Epithelial cell of proximal tubule (primary cell): ENCODE measurements at regions not wholly inside any gene's neighbourhood (a gene's known extent, or its start where the extent isn't known, plus 50 kb on each side); places are given as distances from the start of the nearest gene placed in this dataset.

Source experiments
- DNase-seq: peaks from one replicate; pipeline ENCODE4 v3.0.0-alpha.2; 2011; ENCODE audit warnings: low read depth
- H3K4me3 ChIP-seq: 2 replicates; pipeline ENCODE4 v1.5.1; 2011; ENCODE audit warnings: low read depth, mild to moderate bottlenecking, low read length
- TF ChIP-seq, protein P1 (sequence below): conservative IDR thresholded peaks from 2 replicates; pipeline ENCODE4 v1.5.1; 2012; ENCODE audit warnings: low read depth, mild to moderate bottlenecking, low read length

DNA sequence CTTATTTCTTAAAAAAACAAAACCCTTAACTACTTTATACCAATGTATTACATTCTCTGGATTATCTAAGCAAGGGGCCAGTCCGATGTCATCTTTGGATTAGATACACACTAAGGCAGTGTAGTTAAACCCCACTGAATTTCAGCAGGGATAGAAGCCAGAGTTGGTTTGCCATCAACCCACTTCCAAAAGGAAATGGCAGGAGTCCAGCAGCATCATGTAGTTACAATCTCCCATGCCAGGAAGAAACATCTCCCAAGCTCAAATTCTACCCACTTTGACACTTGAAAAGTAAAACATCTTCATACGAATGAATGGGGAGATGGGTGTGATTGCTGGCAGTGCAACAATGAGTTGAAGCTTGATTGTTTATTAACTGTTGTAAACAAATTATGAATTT is 203.5 kb upstream of the PLXNC1 start:
- no peak for DNase-seq
- TF ChIP-seq, protein P1, sequence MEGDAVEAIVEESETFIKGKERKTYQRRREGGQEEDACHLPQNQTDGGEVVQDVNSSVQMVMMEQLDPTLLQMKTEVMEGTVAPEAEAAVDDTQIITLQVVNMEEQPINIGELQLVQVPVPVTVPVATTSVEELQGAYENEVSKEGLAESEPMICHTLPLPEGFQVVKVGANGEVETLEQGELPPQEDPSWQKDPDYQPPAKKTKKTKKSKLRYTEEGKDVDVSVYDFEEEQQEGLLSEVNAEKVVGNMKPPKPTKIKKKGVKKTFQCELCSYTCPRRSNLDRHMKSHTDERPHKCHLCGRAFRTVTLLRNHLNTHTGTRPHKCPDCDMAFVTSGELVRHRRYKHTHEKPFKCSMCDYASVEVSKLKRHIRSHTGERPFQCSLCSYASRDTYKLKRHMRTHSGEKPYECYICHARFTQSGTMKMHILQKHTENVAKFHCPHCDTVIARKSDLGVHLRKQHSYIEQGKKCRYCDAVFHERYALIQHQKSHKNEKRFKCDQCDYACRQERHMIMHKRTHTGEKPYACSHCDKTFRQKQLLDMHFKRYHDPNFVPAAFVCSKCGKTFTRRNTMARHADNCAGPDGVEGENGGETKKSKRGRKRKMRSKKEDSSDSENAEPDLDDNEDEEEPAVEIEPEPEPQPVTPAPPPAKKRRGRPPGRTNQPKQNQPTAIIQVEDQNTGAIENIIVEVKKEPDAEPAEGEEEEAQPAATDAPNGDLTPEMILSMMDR, result no peak
- no peak overlapping the region for H3K4me3 ChIP-seq

DNA sequence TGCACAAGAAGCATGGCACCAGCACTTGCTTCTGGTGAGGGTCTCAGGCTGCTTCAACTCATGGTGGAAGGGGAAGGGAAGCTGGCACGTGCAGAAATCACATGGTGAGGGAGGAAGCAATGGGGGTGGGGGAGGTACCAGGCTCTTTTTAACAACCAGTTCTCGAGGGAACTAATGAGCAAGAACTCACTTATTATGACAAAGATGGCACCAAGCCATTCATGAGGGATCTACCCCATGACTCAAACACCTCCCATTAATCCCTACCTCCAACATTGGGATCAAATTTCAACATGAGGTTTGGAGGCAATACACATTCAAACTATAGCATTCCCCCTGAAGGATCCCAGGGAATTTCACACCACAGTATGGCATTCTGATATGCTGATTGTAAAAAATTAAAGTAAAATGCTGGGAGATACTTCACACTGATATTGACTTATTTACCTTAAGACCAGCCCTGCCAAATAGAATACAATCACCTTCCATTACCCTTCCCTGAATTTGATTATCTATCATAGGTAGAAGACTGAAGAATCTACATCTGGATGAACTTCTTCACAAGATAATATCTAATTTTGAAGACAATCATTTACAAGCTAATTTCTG is 201.7 kb upstream of the PLXNC1 start:
- no peak for DNase-seq
- no peak overlapping the region for H3K4me3 ChIP-seq
- TF ChIP-seq, protein P1, result no peak

DNA sequence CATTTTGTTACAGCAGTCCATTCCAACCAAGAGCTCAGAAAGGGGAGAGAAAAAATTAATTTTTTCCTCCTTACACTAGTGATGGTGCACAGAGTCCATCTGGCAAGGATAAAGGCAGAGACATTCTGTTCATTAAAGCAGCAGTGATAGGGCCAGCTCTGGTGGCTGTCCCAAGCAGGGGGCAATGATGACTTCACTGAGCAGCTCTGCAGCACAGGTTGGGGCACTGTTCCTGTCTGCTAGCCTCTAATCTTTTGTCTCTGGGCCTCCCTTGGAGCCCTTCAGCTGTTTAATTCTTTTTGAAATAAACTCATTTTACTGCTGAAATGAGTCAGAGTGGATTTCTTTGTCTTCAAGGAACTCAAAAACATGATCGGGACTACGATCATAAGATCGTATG is 200.9 kb upstream of the PLXNC1 start:
- H3K4me3 ChIP-seq, result no peak overlapping the region
- DNase-seq, result no peak
- TF ChIP-seq, protein P1, result no peak

DNA sequence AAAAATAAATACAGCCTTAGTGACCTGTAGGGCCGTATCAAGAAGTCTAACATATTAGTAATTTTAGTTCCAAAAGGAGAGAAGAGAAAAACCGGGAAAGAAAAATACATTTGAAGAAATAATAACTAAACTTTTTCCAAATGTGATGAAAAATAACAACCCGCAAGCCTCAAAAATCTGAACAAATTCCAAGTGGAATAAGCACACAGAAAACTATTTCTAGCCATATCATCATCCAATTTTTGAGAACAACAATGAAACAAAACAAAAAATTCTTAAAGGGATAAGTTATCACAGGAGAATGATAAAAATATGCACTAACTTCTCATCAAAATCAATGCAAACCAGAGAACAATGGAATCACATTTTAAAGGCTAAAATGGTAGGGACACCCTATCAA is 198.1 kb upstream of the PLXNC1 start:
- DNase-seq, result no peak
- TF ChIP-seq, protein P1, result no peak

DNA sequence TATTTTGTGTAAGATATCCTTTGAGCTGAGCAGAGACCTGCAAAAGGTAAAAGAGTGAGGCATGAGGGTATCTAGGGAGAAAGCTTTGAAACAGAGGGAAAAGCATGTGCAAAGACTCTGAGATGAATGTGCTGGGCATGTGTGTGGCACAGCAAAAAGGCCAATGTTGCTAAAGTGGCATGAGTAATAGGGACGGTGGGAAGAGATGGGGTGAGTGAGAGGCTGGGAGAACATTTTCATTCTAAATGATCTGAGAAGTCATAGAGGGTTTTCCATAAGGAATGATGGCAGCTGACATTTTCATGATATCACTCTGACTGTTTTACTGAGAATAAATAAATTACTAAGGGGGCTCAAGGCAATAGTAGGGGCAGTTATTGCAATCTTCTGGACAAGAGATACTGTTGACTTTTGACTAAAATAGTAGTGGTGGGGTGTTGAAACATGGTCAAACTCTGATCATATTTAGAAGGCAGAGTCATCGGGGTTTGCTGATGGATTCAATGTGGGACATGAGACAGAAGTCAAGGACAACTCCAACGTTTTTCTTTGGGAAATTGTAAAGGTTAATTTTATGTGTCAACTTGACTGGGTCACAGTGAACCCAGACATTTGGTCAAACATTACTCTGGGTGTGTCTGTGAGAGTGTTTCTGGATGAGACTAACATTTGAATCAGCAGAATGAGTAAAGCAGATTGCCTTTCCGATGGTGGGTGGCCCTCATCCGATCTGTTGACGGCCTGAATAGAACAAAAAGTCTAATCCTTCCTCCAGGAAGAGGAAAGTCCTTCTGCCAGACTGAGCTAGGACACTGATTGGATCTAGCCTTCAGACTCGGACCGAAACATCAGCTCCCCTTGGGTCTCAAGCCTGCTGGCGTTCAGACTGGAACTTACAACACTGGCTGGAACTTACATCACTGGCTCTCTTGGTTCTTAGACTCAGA is 193.9 kb upstream of the PLXNC1 start:
- no peak for DNase-seq
- TF ChIP-seq, protein P1, result no peak

More for the DNA sequence above, 198.1 kb upstream of the PLXNC1 start:
- no peak overlapping the region for H3K4me3 ChIP-seq

DNA sequence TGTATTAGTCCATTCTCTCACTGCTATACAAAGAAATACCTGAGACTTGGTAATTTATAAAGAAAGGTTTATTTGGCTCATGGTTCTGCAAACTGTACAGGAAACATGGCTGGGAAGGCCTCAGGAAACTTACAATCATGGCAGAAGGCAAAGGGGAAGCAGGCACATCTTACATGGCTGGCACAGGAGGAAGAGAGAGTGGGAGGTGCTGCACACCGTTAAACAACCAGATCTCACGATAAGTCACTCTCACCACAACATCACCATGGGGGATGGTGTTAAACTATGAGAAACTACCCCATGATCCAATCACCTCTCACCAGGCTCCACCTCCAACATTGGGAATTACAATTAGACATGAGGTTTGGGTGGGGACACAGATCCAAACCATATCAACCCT is 191.8 kb upstream of the PLXNC1 start:
- H3K4me3 ChIP-seq, result no peak overlapping the region
- no peak for DNase-seq
- TF ChIP-seq, protein P1, result no peak

More for the DNA sequence above, 193.9 kb upstream of the PLXNC1 start:
- H3K4me3 ChIP-seq, result no peak overlapping the region
